Muscle layer of colon (tissue), 2 donors: ENCODE measurements at regions not wholly inside any gene's neighbourhood (a gene's known extent, or its start where the extent isn't known, plus 50 kb on each side); places are given as distances from the start of the nearest gene placed in this dataset.

Experiments used
- H3K27ac ChIP-seq: one replicate; pipeline ENCODE4 v1.7.0; 2013; ENCODE audit warnings: low read depth, mild to moderate bottlenecking, low read length, moderate library complexity
- H3K27me3 ChIP-seq, 2 donors: one replicate each; pipeline ENCODE4 v1.7.0; 2013; ENCODE audit warnings: low read length in 2 of 2, mild to moderate bottlenecking in 2 of 2; ENCODE audit not compliant: insufficient read depth in 2 of 2, control insufficient read depth in 1 of 2
- H3K36me3 ChIP-seq: one replicate; pipeline ENCODE4 v1.7.0; 2013; ENCODE audit warnings: mild to moderate bottlenecking, low read length; ENCODE audit not compliant: insufficient read depth
- H3K4me1 ChIP-seq: one replicate; pipeline ENCODE4 v1.7.0; 2013; ENCODE audit warnings: mild to moderate bottlenecking, low read length; ENCODE audit not compliant: insufficient read depth
- H3K4me3 ChIP-seq, 2 donors: one replicate each; pipeline ENCODE4 v1.7.0; 2013; ENCODE audit warnings: low read length in 2 of 2, low read depth in 1 of 2, mild to moderate bottlenecking in 1 of 2, moderate library complexity in 1 of 2
- H3K9ac ChIP-seq: one replicate; pipeline ENCODE4 v1.7.0; 2013; ENCODE audit warnings: low read length
- H3K9me3 ChIP-seq: one replicate; pipeline ENCODE4 v1.7.0; 2013; ENCODE audit warnings: mild to moderate bottlenecking, low read length
- donor health status: abdominal sarcoma.
- donor health status: Adenocarcinoma of cecum.

DNA sequence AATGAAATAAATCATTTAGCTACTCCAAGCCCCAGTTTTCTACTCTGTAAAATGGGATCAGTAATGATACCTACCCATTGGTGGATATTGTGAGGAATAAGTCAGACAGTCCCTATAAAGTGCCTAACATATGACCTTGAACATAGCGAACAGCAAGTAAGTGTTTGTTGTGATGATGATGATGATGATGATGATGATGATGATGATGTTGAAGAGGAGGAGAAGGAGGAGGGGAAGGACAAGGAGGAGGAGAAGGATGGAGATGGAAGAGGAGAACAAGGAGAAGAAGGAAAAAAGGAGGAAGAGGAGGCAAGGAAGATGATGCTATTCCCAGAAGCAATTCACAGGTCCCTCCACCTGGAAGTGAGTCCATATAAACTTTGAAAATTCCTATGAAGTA, 264.3 kb downstream of the MAFB start:
- no peak overlapping the region for H3K27ac ChIP-seq
- no peaks in the 10 kb centered on the region for H3K4me1 ChIP-seq
- no peak overlapping the region for H3K4me3 ChIP-seq
- no peaks in the 10 kb centered on the region for H3K27me3 ChIP-seq
- H3K9me3 ChIP-seq, result no peaks in the 10 kb centered on the region
- H3K9ac ChIP-seq, result no peak overlapping the region
- H3K36me3 ChIP-seq, result no peaks in the 10 kb centered on the region

DNA sequence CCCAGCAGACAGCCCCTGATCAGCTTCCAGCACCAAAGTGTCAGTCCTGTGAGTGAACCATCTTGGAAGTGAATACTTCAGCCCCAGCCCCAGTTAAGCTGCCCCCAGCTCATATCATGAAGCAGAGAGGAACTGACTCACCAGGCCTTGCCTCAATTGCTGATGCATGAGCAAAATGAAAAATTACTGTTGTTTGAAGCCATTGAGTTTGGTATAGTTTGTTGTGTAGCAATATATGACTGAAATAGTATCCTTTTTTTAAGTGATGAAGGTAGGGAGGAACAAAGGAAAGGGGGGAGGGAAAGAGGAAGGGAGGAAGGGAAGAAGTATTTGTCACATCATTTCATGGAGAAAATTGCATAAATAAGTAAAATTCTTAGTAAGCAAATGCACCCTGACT, 266.4 kb downstream of the MAFB start:
- Histone ChIP-seq H3K9ac (no peak overlapping the region), H3K27ac (no peak overlapping the region), H3K27me3 (no peaks in the 10 kb centered on the region), H3K4me1 (no peaks in the 10 kb centered on the region), H3K4me3 (no peak overlapping the region), H3K9me3 (no peaks in the 10 kb centered on the region), H3K36me3 (no peaks in the 10 kb centered on the region)

DNA sequence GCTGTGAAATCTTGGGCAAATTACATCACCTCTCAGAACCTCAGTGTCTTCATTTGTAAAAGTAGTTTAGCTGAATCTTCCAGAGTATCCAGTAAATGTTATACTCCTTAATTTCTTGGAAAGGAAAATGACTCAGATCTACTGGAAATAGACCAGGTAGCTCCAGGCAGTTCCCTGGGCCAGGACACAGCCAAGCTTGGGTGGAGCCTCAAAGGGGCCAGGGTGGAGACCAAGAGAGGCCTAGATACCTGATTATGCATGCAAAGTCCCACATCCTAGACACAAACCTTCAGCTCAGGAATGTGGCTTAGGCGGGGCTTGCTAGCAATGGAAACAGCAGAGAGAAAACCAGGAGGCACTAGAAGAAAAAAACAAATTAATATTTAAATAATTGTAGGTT, 272.8 kb downstream of the MAFB start:
- Histone ChIP-seq H3K4me1 (no peaks in the 10 kb centered on the region), H3K27ac (no peak overlapping the region), H3K36me3 (no peaks in the 10 kb centered on the region), H3K9me3 (no peaks in the 10 kb centered on the region), H3K4me3 (no peak overlapping the region), H3K27me3 (no peaks in the 10 kb centered on the region), H3K9ac (no peak overlapping the region)

DNA sequence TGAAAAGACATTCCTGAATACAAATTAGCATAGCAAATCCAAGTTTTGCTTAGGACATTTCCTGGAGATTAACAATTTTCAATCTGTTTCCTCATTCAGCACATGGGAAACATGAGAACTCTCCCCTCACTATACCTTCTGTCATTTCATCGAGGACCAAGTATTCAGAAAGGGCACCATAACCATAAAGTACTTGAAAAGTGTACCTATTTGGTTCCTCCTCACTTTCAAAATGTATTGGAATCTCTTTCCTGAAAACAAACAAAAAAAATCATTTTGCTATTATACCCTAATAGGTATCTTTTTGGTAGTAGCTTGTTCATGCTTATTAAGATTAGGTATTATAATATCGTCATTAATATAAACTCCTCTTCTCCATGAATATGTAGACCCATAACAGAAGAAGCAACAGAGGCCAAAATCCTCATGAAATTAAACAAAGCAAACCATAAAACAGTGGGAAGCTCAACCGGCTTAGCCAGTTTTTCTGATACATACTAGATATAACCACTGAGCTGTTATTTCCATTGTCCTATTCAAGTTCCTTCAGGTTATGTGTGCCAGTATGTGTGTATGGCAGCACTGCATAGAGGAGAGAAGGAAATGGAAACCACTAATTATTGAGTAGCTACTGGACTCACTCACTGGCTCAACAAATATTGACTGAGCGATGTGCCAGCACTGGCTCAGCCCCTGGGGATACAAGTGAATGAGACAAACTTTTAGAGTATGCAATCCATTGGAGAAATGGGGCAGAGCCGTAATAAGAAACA, 274.0 kb downstream of the MAFB start:
- Histone ChIP-seq H3K9me3 (no peaks in the 10 kb centered on the region), H3K36me3 (no peaks in the 10 kb centered on the region), H3K9ac (no peak overlapping the region), H3K27me3 (no peaks in the 10 kb centered on the region), H3K4me1 (no peaks in the 10 kb centered on the region), H3K27ac (no peak overlapping the region), H3K4me3 (no peak overlapping the region)

DNA sequence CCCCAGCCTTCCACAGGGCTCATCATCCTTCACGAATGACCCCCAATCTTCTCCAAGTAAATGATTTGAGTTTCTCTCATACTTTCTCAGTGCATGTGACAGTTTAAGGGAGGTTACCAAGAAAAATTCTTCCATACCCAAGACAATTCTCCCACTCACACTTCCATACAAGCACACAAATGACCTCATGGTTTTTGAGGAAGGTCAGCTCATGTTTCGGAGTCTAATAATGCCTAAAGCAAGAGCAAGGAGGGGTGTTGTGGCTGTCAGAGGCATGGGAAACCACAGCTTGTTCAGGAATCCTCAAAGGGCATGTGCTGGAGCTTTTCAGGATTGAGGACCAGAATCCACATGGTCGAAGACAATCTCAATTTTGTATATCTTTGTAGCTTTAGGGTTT, 279.0 kb downstream of the MAFB start:
- Histone ChIP-seq H3K4me1 (no peaks in the 10 kb centered on the region), H3K27ac (no peak overlapping the region), H3K9me3 (no peaks in the 10 kb centered on the region), H3K4me3 (no peak overlapping the region), H3K27me3 (no peaks in the 10 kb centered on the region), H3K36me3 (no peaks in the 10 kb centered on the region), H3K9ac (no peak overlapping the region)

DNA sequence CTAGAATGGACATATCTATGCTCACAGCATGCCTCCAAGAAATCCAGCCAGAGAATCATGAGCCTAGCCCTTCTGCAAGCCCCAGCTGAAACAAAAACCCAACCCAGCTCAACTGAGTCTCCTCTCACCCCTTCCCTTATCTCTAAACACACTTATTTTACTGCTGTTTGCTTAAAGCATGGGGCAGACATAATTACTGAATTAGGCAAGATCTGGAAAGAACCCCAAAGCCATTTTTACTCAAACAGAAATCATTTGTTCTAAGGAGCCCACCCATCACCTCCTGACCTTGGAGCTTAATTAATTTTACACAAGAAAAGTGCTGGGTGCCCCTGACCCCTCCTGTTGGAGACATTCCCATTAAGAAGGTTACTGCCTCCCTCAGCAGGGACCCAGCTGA, 291.6 kb downstream of the MAFB start:
- Histone ChIP-seq H3K9me3 (no peaks in the 10 kb centered on the region), H3K9ac (no peak overlapping the region), H3K27ac (no peak overlapping the region)

DNA sequence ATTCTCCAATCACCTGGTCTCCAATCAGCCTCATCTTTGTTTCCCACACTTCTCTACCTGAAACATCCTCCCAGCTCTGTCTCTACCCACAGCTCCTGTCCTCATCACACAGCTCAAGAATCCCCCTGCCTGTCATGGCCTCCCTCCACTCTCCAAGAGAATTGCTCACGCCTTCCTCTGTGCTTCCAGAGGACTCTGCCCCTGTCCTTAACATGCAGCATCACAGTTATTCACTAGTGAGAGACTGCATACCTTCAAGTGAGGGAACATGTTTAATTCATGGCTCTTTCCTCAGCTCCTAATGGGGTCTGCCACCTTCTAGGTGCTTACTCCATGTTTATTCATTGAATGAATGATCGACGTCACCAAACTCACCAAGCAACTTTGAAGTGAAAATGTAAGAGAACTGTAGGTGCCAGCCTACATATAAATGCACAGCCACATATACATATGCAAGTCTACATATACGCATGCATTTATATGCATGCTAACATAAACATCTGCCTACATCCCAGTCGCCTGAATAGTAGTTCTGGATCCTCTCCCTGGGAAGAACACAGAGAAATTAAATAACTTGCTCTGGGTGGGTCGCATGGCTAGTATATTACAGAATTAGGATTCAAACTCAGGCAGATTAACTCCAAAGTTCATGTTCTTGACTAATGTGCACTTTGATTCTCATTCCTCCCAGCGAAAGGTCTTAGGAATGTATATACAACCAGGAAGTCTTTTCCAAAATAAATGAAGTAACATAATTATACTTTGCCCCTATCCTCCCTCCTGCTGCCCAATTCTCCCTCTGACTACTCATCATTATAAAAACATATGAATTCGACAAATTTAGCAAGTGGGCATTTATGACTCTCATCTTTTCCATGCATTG, 295.6 kb downstream of the MAFB start:
- H3K27ac ChIP-seq, result no peak overlapping the region
- no peaks in the 10 kb centered on the region for H3K36me3 ChIP-seq
- no peaks in the 10 kb centered on the region for H3K9me3 ChIP-seq
- H3K4me1 ChIP-seq, result no peaks in the 10 kb centered on the region
- H3K4me3 ChIP-seq, result no peak overlapping the region
- no peak overlapping the region for H3K9ac ChIP-seq
- no peaks in the 10 kb centered on the region for H3K27me3 ChIP-seq

More for the DNA sequence above, 291.6 kb downstream of the MAFB start:
- Histone ChIP-seq H3K36me3 (no peaks in the 10 kb centered on the region), H3K4me1 (no peaks in the 10 kb centered on the region), H3K27me3 (no peaks in the 10 kb centered on the region), H3K4me3 (no peak overlapping the region)

DNA sequence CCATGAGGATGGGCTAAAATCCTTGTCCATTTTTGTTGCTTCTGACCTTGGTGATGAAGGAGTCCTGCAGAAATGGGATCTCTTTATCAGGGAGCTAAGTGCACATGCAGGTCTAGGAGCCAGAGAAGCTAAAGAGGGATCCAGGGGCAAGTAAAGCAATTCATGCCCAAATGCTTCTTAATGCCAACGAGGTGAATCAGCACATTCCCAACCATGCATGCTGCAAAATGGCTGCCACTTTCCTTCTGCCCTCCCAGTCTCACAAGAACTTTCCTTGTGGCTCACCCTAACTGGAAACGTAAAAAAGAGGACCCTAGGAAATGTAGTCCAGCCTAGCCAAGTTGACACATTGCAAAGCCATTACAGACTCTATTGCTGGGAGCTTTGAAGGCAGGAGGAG, 298.4 kb downstream of the MAFB start:
- Histone ChIP-seq H3K36me3 (no peaks in the 10 kb centered on the region), H3K4me3 (no peak overlapping the region), H3K9me3 (no peaks in the 10 kb centered on the region), H3K27me3 (no peaks in the 10 kb centered on the region), H3K9ac (no peak overlapping the region), H3K4me1 (no peaks in the 10 kb centered on the region), H3K27ac (no peak overlapping the region)

DNA sequence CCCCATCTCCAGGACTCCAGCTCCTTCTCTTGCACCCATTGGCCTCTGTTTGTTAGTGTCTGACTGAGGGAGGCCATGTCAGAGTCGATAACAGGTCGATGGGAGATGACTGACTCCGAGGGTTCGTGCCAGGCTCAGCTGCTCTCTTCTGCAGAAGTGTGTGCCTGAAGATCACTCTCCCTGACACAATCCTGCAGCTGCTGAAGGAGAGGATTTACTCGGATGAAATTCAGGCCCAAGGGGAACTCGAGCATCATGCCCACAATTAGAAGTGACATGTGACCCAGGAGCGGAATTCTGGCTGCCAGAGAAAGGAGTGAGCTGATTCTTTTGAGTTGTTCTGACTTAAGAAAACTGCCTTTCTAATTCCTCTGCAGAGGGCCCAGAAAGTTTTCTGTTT, 318.2 kb downstream of the MAFB start:
- H3K9ac ChIP-seq, result no peak overlapping the region
- no peaks in the 10 kb centered on the region for H3K36me3 ChIP-seq
- H3K4me3 ChIP-seq, result no peak overlapping the region
- no peaks in the 10 kb centered on the region for H3K4me1 ChIP-seq
- no peaks in the 10 kb centered on the region for H3K9me3 ChIP-seq
- H3K27ac ChIP-seq, result no peak overlapping the region
- H3K27me3 ChIP-seq, result no peaks in the 10 kb centered on the region

DNA sequence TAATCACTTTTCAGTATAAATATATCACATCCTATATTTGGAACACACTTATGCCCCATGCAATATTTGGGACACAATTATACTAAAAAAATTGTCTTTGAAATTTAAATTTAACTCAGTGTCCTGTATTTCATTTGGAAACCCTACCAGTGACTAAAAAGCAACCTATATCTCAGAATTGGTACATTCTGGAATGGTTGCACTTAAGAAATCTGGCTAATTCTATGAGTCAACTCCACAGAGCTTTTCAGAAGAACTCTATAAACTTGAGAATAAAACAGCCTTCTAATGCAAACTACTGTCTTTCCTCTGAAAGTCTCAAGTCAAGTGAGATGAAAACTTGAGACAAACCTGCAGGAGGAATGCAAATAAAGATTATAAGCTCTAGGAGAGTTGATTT, 320.2 kb downstream of the MAFB start:
- Histone ChIP-seq H3K9me3 (no peaks in the 10 kb centered on the region), H3K9ac (no peak overlapping the region), H3K36me3 (no peaks in the 10 kb centered on the region), H3K27me3 (no peaks in the 10 kb centered on the region), H3K4me3 (no peak overlapping the region), H3K27ac (no peak overlapping the region), H3K4me1 (no peaks in the 10 kb centered on the region)

DNA sequence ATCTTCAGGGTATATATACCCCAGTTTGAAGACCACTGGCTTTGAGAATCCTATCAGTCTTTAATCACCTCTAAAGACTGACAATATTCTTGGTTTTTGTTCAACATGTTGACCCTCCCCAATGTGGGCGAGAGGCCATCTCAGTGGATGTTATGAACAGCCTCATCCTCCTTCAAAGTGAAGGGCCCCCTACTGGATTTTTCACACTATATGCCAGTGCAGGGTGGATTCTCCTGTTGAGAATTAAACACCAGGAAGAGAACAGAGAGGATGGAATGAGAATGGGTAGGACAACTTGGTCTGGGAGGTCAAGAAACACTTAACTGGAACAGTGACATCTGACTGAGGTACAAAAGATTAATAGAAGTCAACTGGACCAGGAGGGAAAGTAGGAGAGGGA, 327.1 kb downstream of the MAFB start:
- H3K27ac ChIP-seq, result no peak overlapping the region
- no peaks in the 10 kb centered on the region for H3K36me3 ChIP-seq
- H3K4me3 ChIP-seq, result no peak overlapping the region
- no peaks in the 10 kb centered on the region for H3K27me3 ChIP-seq
- H3K4me1 ChIP-seq, result no peaks in the 10 kb centered on the region
- H3K9ac ChIP-seq, result no peak overlapping the region
- H3K9me3 ChIP-seq, result no peaks in the 10 kb centered on the region
